Glutamatergic neuron (in vitro differentiated cells): ENCODE measurements at regions not wholly inside any gene's neighbourhood (a gene's known extent, or its start where the extent isn't known, plus 50 kb on each side); places are given as distances from the start of the nearest gene placed in this dataset.

Experiments used
- DNase-seq: peaks from one replicate; pipeline ENCODE4 v3.0.0; 2022
- H3K27ac Mint-ChIP-seq: one replicate; pipeline ENCODE4 v1.8.0; 2020; ENCODE audit warnings: mild to moderate bottlenecking, mixed read lengths, inconsistent platforms; ENCODE audit not compliant: unreplicated experiment
- H3K27me3 Mint-ChIP-seq: one replicate; pipeline ENCODE4 v1.8.0; 2020; ENCODE audit warnings: mild to moderate bottlenecking, moderate library complexity, mixed read lengths, inconsistent platforms; ENCODE audit not compliant: unreplicated experiment
- H3K36me3 Mint-ChIP-seq: one replicate; pipeline ENCODE4 v1.8.0; 2020; ENCODE audit warnings: mild to moderate bottlenecking, mixed read lengths, inconsistent platforms; ENCODE audit not compliant: unreplicated experiment
- H3K4me1 Mint-ChIP-seq: one replicate; pipeline ENCODE4 v1.8.0; 2020; ENCODE audit warnings: mild to moderate bottlenecking, low read depth, mixed read lengths, inconsistent platforms; ENCODE audit not compliant: unreplicated experiment
- H3K4me3 Mint-ChIP-seq: one replicate; pipeline ENCODE4 v1.8.0; 2020; ENCODE audit warnings: mild to moderate bottlenecking, mixed read lengths, inconsistent platforms; ENCODE audit not compliant: unreplicated experiment
- H3K9me3 Mint-ChIP-seq: one replicate; pipeline ENCODE4 v1.8.0; 2020; ENCODE audit warnings: mild to moderate bottlenecking, moderate library complexity, mixed read lengths, inconsistent platforms; ENCODE audit not compliant: unreplicated experiment
- CTCF ChIP-seq: fragments of 200-600 bp; sonication (generic); IDR thresholded peaks from one replicate; pipeline ENCODE4 v1.5.0; 2021; ENCODE audit not compliant: partially characterized antibody, unreplicated experiment

GRCh38 chr7:156509216-156509615, 131.4 kb upstream of the RNF32 start:
- peaks cover 14% of the 10 kb centered on the region for H3K36me3 Mint-ChIP-seq
- no peak for TF ChIP-seq CTCF
- peaks cover 4% of the 10 kb centered on the region for H3K27me3 Mint-ChIP-seq
- no peak overlapping the region for H3K27ac Mint-ChIP-seq
- no peak for DNase-seq
- no peak overlapping the region for H3K4me3 Mint-ChIP-seq
- no peaks in the 10 kb centered on the region for H3K4me1 Mint-ChIP-seq
- peaks cover 7% of the 10 kb centered on the region for H3K9me3 Mint-ChIP-seq

- Mint-ChIP-seq H3K4me1 (no peaks in the 10 kb centered on the region), H3K27ac (no peak overlapping the region), H3K36me3 (peaks cover 10% of the 10 kb centered on the region), H3K4me3 (no peak overlapping the region), H3K9me3 (peaks cover 7% of the 10 kb centered on the region), H3K27me3 (peaks cover 5% of the 10 kb centered on the region)
- no peak for DNase-seq
- no peak for TF ChIP-seq CTCF
Observed at GRCh38 chr7:156505876-156506275, 134.7 kb upstream of the RNF32 start.

- no peaks in the 10 kb centered on the region for H3K4me1 Mint-ChIP-seq
- H3K27me3 Mint-ChIP-seq = peaks cover 5% of the 10 kb centered on the region
- DNase-seq = no peak
- H3K9me3 Mint-ChIP-seq = peaks cover 4% of the 10 kb centered on the region
- H3K27ac Mint-ChIP-seq = no peak overlapping the region
- no peak overlapping the region for H3K4me3 Mint-ChIP-seq
- TF ChIP-seq CTCF = no peak
- peaks cover 8% of the 10 kb centered on the region for H3K36me3 Mint-ChIP-seq
Observed at GRCh38 chr7:156504687-156505545, 135.7 kb upstream of the RNF32 start.

GRCh38 chr7:156504006-156504405, 136.6 kb upstream of the RNF32 start:
- H3K27me3 Mint-ChIP-seq = peaks cover 5% of the 10 kb centered on the region
- H3K4me3 Mint-ChIP-seq = no peak overlapping the region

More at GRCh38 chr7:156504006-156504405, 136.6 kb upstream of the RNF32 start:
- Mint-ChIP-seq H3K27ac (no peak overlapping the region), H3K4me1 (no peaks in the 10 kb centered on the region), H3K9me3 (peaks cover 4% of the 10 kb centered on the region), H3K36me3 (peaks cover 4% of the 10 kb centered on the region)
- TF ChIP-seq CTCF = no peak
- no peak for DNase-seq
